GM12878 (cell line): ENCODE measurements at regions not wholly inside any gene's neighbourhood (a gene's known extent, or its start where the extent isn't known, plus 50 kb on each side); places are given as distances from the start of the nearest gene placed in this dataset.

ENCODE experiments used
- BMI1 ChIP-seq: fragments of 450-650 bp; IDR thresholded peaks from 2 replicates; pipeline ENCODE4 v1.6.1; 2016; ENCODE audit warnings: mild to moderate bottlenecking, moderate library complexity, borderline replicate concordance
- CHD1 ChIP-seq: IDR thresholded peaks from 2 replicates; pipeline ENCODE4 v1.6.1; 2012; ENCODE audit warnings: low read depth, low read length, improper control_type of control experiment
- PKNOX1 ChIP-seq: fragments of 450-650 bp; IDR thresholded peaks from 2 replicates; pipeline ENCODE4 v1.6.1; 2016; ENCODE audit warnings: mild to moderate bottlenecking
- SMAD5 ChIP-seq: IDR thresholded peaks from 2 replicates; pipeline ENCODE4 v1.6.1; 2016; ENCODE audit warnings: antibody characterized with exemption, low read depth
- ZBTB11 ChIP-seq: fragments of 450-650 bp; formaldehyde crosslinking; IDR thresholded peaks from 2 replicates; pipeline ENCODE4 v1.5.0; 2022; ENCODE audit warnings: mild to moderate bottlenecking, missing genetic modification characterization
- ZNF207 ChIP-seq: fragments of 450-650 bp; IDR thresholded peaks from 2 replicates; pipeline ENCODE4 v1.6.1; 2014; ENCODE audit warnings: antibody characterized with exemption, mild to moderate bottlenecking, borderline replicate concordance
- TF ChIP-seq, protein P1 (sequence below): fragments of 450-650 bp; IDR thresholded peaks from 2 replicates; pipeline ENCODE4 v1.6.1; 2016; ENCODE audit warnings: mild to moderate bottlenecking, moderate library complexity, borderline replicate concordance

DNA sequence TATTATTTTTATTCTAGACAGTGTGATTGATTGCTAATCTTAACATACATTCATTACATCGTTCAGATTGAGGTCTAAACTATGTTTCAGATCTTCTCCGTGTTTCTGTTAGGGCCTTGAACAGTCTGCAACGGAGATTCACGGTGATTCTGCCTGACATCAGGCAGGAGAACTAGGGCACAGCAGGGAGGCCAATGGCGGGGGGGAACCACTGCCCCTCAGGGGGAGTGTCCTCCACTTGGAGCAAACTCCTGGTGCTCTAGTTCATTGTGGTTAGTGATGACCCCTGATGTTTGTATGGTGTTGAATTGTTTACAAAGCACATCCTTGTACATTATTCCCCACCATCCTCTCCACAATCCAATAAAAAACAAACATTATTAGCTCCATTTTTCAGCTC is 173.5 kb downstream of the ZNF608 start (continued):
- TF ChIP-seq, protein P1, sequence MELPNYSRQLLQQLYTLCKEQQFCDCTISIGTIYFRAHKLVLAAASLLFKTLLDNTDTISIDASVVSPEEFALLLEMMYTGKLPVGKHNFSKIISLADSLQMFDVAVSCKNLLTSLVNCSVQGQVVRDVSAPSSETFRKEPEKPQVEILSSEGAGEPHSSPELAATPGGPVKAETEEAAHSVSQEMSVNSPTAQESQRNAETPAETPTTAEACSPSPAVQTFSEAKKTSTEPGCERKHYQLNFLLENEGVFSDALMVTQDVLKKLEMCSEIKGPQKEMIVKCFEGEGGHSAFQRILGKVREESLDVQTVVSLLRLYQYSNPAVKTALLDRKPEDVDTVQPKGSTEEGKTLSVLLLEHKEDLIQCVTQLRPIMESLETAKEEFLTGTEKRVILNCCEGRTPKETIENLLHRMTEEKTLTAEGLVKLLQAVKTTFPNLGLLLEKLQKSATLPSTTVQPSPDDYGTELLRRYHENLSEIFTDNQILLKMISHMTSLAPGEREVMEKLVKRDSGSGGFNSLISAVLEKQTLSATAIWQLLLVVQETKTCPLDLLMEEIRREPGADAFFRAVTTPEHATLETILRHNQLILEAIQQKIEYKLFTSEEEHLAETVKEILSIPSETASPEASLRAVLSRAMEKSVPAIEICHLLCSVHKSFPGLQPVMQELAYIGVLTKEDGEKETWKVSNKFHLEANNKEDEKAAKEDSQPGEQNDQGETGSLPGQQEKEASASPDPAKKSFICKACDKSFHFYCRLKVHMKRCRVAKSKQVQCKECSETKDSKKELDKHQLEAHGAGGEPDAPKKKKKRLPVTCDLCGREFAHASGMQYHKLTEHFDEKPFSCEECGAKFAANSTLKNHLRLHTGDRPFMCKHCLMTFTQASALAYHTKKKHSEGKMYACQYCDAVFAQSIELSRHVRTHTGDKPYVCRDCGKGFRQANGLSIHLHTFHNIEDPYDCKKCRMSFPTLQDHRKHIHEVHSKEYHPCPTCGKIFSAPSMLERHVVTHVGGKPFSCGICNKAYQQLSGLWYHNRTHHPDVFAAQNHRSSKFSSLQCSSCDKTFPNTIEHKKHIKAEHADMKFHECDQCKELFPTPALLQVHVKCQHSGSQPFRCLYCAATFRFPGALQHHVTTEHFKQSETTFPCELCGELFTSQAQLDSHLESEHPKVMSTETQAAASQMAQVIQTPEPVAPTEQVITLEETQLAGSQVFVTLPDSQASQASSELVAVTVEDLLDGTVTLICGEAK = no peak
- TF ChIP-seq PKNOX1 (no peak), BMI1 (no peak), SMAD5 (no peak), ZBTB11 (CRISPR knock-in tag) (no peak), CHD1 (no peak), ZNF207 (no peak)
